ENCODE measurements at regions not wholly inside any gene's neighbourhood (a gene's known extent, or its start where the extent isn't known, plus 50 kb on each side); places are given as distances from the start of the nearest gene placed in this dataset.

- no peak for DNase-seq
Observed at GRCh38 chr1:184221087-184221486, 165.7 kb upstream of the C1orf21 start.

GRCh38 chr1:184222652-184223052 is 164.2 kb upstream of the C1orf21 start:
- DNase-seq = peak; percentile 38

GRCh38 chr1:184223216-184223615 is 163.6 kb upstream of the C1orf21 start:
- peak; percentile 53 for DNase-seq

- no peak for DNase-seq
Observed at GRCh38 chr1:184225283-184226099, 161.3 kb upstream of the C1orf21 start.

- no peak for DNase-seq
Observed at GRCh38 chr1:184226100-184226487, 160.7 kb upstream of the C1orf21 start.

- DNase-seq = no peak
Observed at GRCh38 chr1:184228558-184228957, 158.3 kb upstream of the C1orf21 start.

- DNase-seq = no peak
Observed at GRCh38 chr1:184237588-184237987, 149.2 kb upstream of the C1orf21 start.

- no peak for DNase-seq
Observed at GRCh38 chr1:184241446-184241845, 145.4 kb upstream of the C1orf21 start.

GRCh38 chr1:184242507-184242943 is 144.3 kb upstream of the C1orf21 start:
- no peak for DNase-seq

- DNase-seq = no peak
Observed at GRCh38 chr1:184244962-184245361, 141.9 kb upstream of the C1orf21 start.

- no peak for DNase-seq
Observed at GRCh38 chr1:184247671-184248070, 139.2 kb upstream of the C1orf21 start.

GRCh38 chr1:184253921-184254320 is 132.9 kb upstream of the C1orf21 start:
- no peak for DNase-seq

- DNase-seq = no peak
Observed at GRCh38 chr1:184254849-184255248, 132.0 kb upstream of the C1orf21 start.

- no peak for DNase-seq
Observed at GRCh38 chr1:184255560-184255959, 131.3 kb upstream of the C1orf21 start.

GRCh38 chr1:184257873-184258272 is 129.0 kb upstream of the C1orf21 start:
- no peak for DNase-seq

GRCh38 chr1:184258525-184258924 is 128.3 kb upstream of the C1orf21 start:
- no peak for DNase-seq

- DNase-seq = no peak
Observed at GRCh38 chr1:184260382-184260781, 126.4 kb upstream of the C1orf21 start.

GRCh38 chr1:184262109-184262508 is 124.7 kb upstream of the C1orf21 start:
- no peak for DNase-seq

GRCh38 chr1:184267747-184268146 is 119.1 kb upstream of the C1orf21 start:
- no peak for DNase-seq

GRCh38 chr1:184270556-184270955 is 116.3 kb upstream of the C1orf21 start:
- DNase-seq = no peak

- DNase-seq = no peak
Observed at GRCh38 chr1:184272175-184272866, 114.5 kb upstream of the C1orf21 start.

GRCh38 chr1:184276416-184276815 is 110.4 kb upstream of the C1orf21 start:
- no peak for DNase-seq

- no peak for DNase-seq
Observed at GRCh38 chr1:184279911-184280458, 106.8 kb upstream of the C1orf21 start.

GRCh38 chr1:184283999-184284398 is 102.8 kb upstream of the C1orf21 start:
- no peak for DNase-seq
